SK-N-SH (cell line): ENCODE measurements at regions not wholly inside any gene's neighbourhood (a gene's known extent, or its start where the extent isn't known, plus 50 kb on each side); places are given as distances from the start of the nearest gene placed in this dataset.

Experiments used
- CTCF ChIA-PET: fragments of 300-600, 350-600 bp; formaldehyde crosslinking; extraction: SDS; loops from one replicate; lab custom pipeline; 2021; lab: Yijun Ruan, JAX
- POLR2A ChIA-PET: fragments of 350-600 bp; sonication (Branson Sonifier 250); formaldehyde crosslinking; extraction: SDS; loops from one replicate; lab custom pipeline; 2020; ENCODE audit warnings: antibody characterized with exemption, inconsistent platforms; lab: Yijun Ruan, JAX
- DNase-seq: peaks from one replicate; pipeline ENCODE4 v3.0.0; 2012
- H2AFZ ChIP-seq: fragments of 200-600 bp; sonication (generic); 2 replicates; pipeline ENCODE4 v1.8.1; 2016; ENCODE audit warnings: antibody characterized with exemption, mild to moderate bottlenecking, low read depth
- H3F3A ChIP-seq: fragments of 200-600 bp; sonication (generic); replicated peaks from 2 replicates; pipeline ENCODE3; 2016; ENCODE audit warnings: antibody characterized with exemption, mild to moderate bottlenecking; ENCODE audit not compliant: insufficient read depth
- H3K27ac ChIP-seq, 2 experiments: fragments of 200-500 bp in 1 of 2; fragments of 200-600 bp in 1 of 2; sonication (Bioruptor generic) in 1 of 2; sonication (generic), shearing (Covaris generic) in 1 of 2; 2 replicates each; pipeline versions ENCODE4 v1.5.1 to v1.6.1; 2014 to 2016; ENCODE audit warnings: low read depth in 2 of 2, inconsistent platforms in 1 of 2, low read length in 1 of 2, mild to moderate bottlenecking in 1 of 2, mixed read lengths in 1 of 2
- H3K27me3 ChIP-seq: fragments of 200-600 bp; sonication (generic), shearing (Covaris generic); 2 replicates; pipeline ENCODE4 v1.6.1; 2016; ENCODE audit warnings: mixed run types; ENCODE audit not compliant: insufficient read depth
- H3K36me3 ChIP-seq, 2 experiments: fragments of 200-500 bp in 1 of 2; fragments of 200-600 bp in 1 of 2; sonication (Bioruptor generic) in 1 of 2; sonication (generic) in 1 of 2; replicated peaks in 1 of 2; 2 replicates each; pipeline versions ENCODE3 to v1.5.1; 2014 to 2016; ENCODE audit warnings: low read length in 1 of 2, mild to moderate bottlenecking in 1 of 2; ENCODE audit not compliant: insufficient read depth in 2 of 2, control insufficient read depth in 1 of 2
- H3K4me1 ChIP-seq, 2 experiments: fragments of 200-500 bp in 1 of 2; fragments of 200-600 bp in 1 of 2; sonication (Bioruptor generic) in 1 of 2; sonication (generic), shearing (Covaris generic) in 1 of 2; 2 replicates each; pipeline versions ENCODE4 v1.5.1 to v1.6.1; 2014 to 2016; ENCODE audit warnings: low read depth in 1 of 2, low read length in 1 of 2, mixed run types in 1 of 2; ENCODE audit not compliant: insufficient read depth in 2 of 2, control insufficient read depth in 1 of 2
- H3K4me2 ChIP-seq: fragments of 200-600 bp; sonication (generic), shearing (Covaris generic); 2 replicates; pipeline ENCODE4 v1.6.1; 2017; ENCODE audit warnings: mixed run types
- H3K4me3 ChIP-seq, 2 experiments: fragments of 200-500 bp in 1 of 2; fragments of 200-600 bp in 1 of 2; sonication (Bioruptor generic) in 1 of 2; sonication (generic), shearing (Covaris generic) in 1 of 2; 2 replicates each; pipeline versions ENCODE4 v1.5.1 to v1.8.1; 2014 to 2016; ENCODE audit warnings: low read depth in 2 of 2, inconsistent platforms in 1 of 2, low read length in 1 of 2, mild to moderate bottlenecking in 1 of 2, mixed read lengths in 1 of 2, moderate library complexity in 1 of 2
- H3K79me2 ChIP-seq: fragments of 200-600 bp; sonication (generic); 2 replicates; pipeline ENCODE4 v1.8.1; 2017; ENCODE audit warnings: mild to moderate bottlenecking; ENCODE audit not compliant: insufficient read depth
- H3K9ac ChIP-seq: fragments of 200-600 bp; sonication (generic); 2 replicates; pipeline ENCODE4 v1.6.1; 2017; ENCODE audit warnings: mixed run types
- H3K9me2 ChIP-seq: fragments of 200-600 bp; sonication (generic); 2 replicates; pipeline ENCODE4 v1.6.1; 2017; ENCODE audit warnings: mixed run types
- H3K9me3 ChIP-seq: fragments of 200-600 bp; sonication (generic); 2 replicates; pipeline ENCODE4 v1.6.1; 2017; ENCODE audit warnings: mixed run types, mild to moderate bottlenecking, moderate library complexity
- H4K20me1 ChIP-seq: fragments of 200-600 bp; sonication (generic); 2 replicates; pipeline ENCODE4 v1.6.1; 2017; ENCODE audit warnings: mild to moderate bottlenecking, mixed run types; ENCODE audit not compliant: insufficient read depth
- CHD2 ChIP-seq: fragments of 150-350 bp; IDR thresholded peaks from 2 replicates; pipeline ENCODE4 v1.6.1; 2018; ENCODE audit warnings: low read length; ENCODE audit not compliant: partially characterized antibody
- ELF1 ChIP-seq: IDR thresholded peaks from 2 replicates; pipeline ENCODE4 v1.4.0; 2012
- IRF3 ChIP-seq: fragments of 150-350 bp; IDR thresholded peaks from 2 replicates; pipeline ENCODE4 v1.6.1; 2016; ENCODE audit warnings: mild to moderate bottlenecking, low read depth, low read length
- MXI1 ChIP-seq: IDR thresholded peaks from 2 replicates; pipeline ENCODE4 v1.6.1; 2012; ENCODE audit warnings: mild to moderate bottlenecking, low read depth, low read length, improper control_type of control experiment
- NRF1 ChIP-seq: IDR thresholded peaks from 2 replicates; pipeline ENCODE4 v1.6.1; 2012; ENCODE audit warnings: low read depth, mild to moderate bottlenecking, low read length
- REST ChIP-seq: IDR thresholded peaks from 2 replicates; pipeline ENCODE4 v1.6.1; 2012; ENCODE audit warnings: mild to moderate bottlenecking, low read depth, low read length, moderate library complexity
- SMC3 ChIP-seq: IDR thresholded peaks from 2 replicates; pipeline ENCODE4 v1.6.1; 2012; ENCODE audit warnings: low read depth, low read length, improper control_type of control experiment
- TCF12 ChIP-seq: IDR thresholded peaks from 2 replicates; pipeline ENCODE4 v1.4.0; 2012
- USF1 ChIP-seq: IDR thresholded peaks from 2 replicates; pipeline ENCODE4 v1.4.0; 2012; ENCODE audit warnings: low read depth, borderline replicate concordance
- WGBS: methylation state at CpG from one replicate; pipeline ENCODE4 v1.1.6; 2017; ENCODE audit warnings: low lambda C conversion rate; 5-methylcytosine and 5-hydroxymethylcytosine counted together
- TF ChIP-seq, protein P1 (sequence below): IDR thresholded peaks from 2 replicates; pipeline ENCODE4; 2012
- TF ChIP-seq, protein P2 (sequence below): fragments of 150-350 bp; IDR thresholded peaks from 2 replicates; pipeline ENCODE4 v1.6.1; 2017; ENCODE audit warnings: antibody characterized with exemption, low read length, low read depth, borderline replicate concordance

- POLR2A ChIA-PET: no interaction called here
- 65% methylated on average over 8 of the region's 9 CpGs for WGBS
- no peak for TF ChIP-seq ELF1
- no peak for TF ChIP-seq TCF12
- TF ChIP-seq CHD2: no peak
- TF ChIP-seq, all 33 proteins: peak for 0
Observed at GRCh38 chr17:77600346-77600745, 358.2 kb upstream of the TNRC6C start.

GRCh38 chr17:77601054-77601979 is 357.2 kb upstream of the TNRC6C start:
- Histone ChIP-seq H3K27ac (no peak overlapping the region), H3K27me3 (peaks cover 20% of the 10 kb centered on the region), H2AFZ (no peak overlapping the region), H4K20me1 (no peaks in the 10 kb centered on the region), H3K9ac (no peak overlapping the region), H3K4me2 (no peak overlapping the region), H3K4me1 (peaks cover 0 to 32% of the 10 kb centered on the region in 2 experiments; a peak in 1 of 4 replicates), H3K9me2 (no peaks in the 10 kb centered on the region), H3K4me3 (no peak overlapping the region), H3F3A (no peaks in the 10 kb centered on the region), H3K36me3 (no peaks in the 10 kb centered on the region), H3K9me3 (no peaks in the 10 kb centered on the region), H3K79me2 (no peaks in the 10 kb centered on the region)
- peak; percentile 44 for DNase-seq
- 76% methylated on average over 18 of the region's 18 CpGs for WGBS
- ChIA-PET POLR2A (no interaction called here), CTCF (interaction anchor here (0.8 to 2.0 kb wide), 3 partner anchors 13 to 59 kb away, joined by 3 to 5 read pairs (median 4); no protein-coding TSS in a partner anchor)
- no peak for TF ChIP-seq IRF3
- TF ChIP-seq, protein P1, sequence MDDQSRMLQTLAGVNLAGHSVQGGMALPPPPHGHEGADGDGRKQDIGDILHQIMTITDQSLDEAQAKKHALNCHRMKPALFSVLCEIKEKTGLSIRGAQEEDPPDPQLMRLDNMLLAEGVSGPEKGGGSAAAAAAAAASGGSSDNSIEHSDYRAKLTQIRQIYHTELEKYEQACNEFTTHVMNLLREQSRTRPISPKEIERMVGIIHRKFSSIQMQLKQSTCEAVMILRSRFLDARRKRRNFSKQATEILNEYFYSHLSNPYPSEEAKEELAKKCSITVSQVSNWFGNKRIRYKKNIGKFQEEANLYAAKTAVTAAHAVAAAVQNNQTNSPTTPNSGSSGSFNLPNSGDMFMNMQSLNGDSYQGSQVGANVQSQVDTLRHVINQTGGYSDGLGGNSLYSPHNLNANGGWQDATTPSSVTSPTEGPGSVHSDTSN: no peak
- no peak for TF ChIP-seq SMC3
- no peak for TF ChIP-seq MXI1
- no peak for TF ChIP-seq CHD2
- TF ChIP-seq USF1: no peak
- TF ChIP-seq NRF1: no peak
- TF ChIP-seq TCF12: no peak
- TF ChIP-seq, protein P2, sequence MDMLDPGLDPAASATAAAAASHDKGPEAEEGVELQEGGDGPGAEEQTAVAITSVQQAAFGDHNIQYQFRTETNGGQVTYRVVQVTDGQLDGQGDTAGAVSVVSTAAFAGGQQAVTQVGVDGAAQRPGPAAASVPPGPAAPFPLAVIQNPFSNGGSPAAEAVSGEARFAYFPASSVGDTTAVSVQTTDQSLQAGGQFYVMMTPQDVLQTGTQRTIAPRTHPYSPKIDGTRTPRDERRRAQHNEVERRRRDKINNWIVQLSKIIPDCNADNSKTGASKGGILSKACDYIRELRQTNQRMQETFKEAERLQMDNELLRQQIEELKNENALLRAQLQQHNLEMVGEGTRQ: no peak
- no peak for TF ChIP-seq REST

More at GRCh38 chr17:77600346-77600745, 358.2 kb upstream of the TNRC6C start:
- H4K20me1 ChIP-seq: no peaks in the 10 kb centered on the region
- peaks cover 0 to 32% of the 10 kb centered on the region in 2 experiments; a peak in 1 of 4 replicates for H3K4me1 ChIP-seq
- no peak overlapping the region for H3K9ac ChIP-seq
- H3K4me2 ChIP-seq: no peak overlapping the region
- DNase-seq: no peak
- no peaks in the 10 kb centered on the region for H3K9me3 ChIP-seq
- CTCF ChIA-PET: interaction anchor here (1.1 to 2.0 kb wide), 4 partner anchors 19 to 226 kb away, joined by 3 to 5 read pairs (median 3); no protein-coding TSS in a partner anchor
- no peaks in the 10 kb centered on the region for H3K79me2 ChIP-seq
- H3F3A ChIP-seq: no peaks in the 10 kb centered on the region
- no peak overlapping the region for H2AFZ ChIP-seq
- H3K4me3 ChIP-seq: no peak overlapping the region
- no peaks in the 10 kb centered on the region for H3K36me3 ChIP-seq
- no peak overlapping the region for H3K27ac ChIP-seq
- no peaks in the 10 kb centered on the region for H3K9me2 ChIP-seq
- peaks cover 30% of the 10 kb centered on the region for H3K27me3 ChIP-seq
